Mucosa of descending colon (tissue), 3 donors: ENCODE measurements at regions not wholly inside any gene's neighbourhood (a gene's known extent, or its start where the extent isn't known, plus 50 kb on each side); places are given as distances from the start of the nearest gene placed in this dataset.

Experiments
- ATAC-seq: fragments of 200-7000 bp; cut with Tn5 transposase; one replicate; pipeline ENCODE4 v1.9.1; 2020; ENCODE audit warnings: mild to moderate bottlenecking, moderate library complexity
- DNase-seq, 3 donors: peaks; one replicate each; pipeline ENCODE4 v3.0.0-alpha.2; 2020
- H3K36me3 ChIP-seq: fragments of 200-600 bp; one replicate; pipeline ENCODE4 v1.8.0; 2021; ENCODE audit warnings: low read depth, mild to moderate bottlenecking
- H3K4me1 ChIP-seq: fragments of 200-600 bp; one replicate; pipeline ENCODE4 v1.8.0; 2021; ENCODE audit warnings: low read depth, mild to moderate bottlenecking
- H3K4me3 ChIP-seq: fragments of 200-600 bp; one replicate; pipeline ENCODE4 v1.8.0; 2021; ENCODE audit warnings: mild to moderate bottlenecking
- H3K9me3 ChIP-seq: fragments of 200-600 bp; one replicate; pipeline ENCODE4 v1.8.0; 2021; ENCODE audit warnings: mild to moderate bottlenecking
- CTCF ChIP-seq: fragments of 200-600 bp; IDR thresholded peaks from one replicate; pipeline ENCODE4 v1.8.0; 2022; ENCODE audit warnings: antibody characterized with exemption, mild to moderate bottlenecking
- intact Hi-C, 2 donors: fragments of 100-400 bp; cut with DNase I in 1 of 2; cut with micrococcal nuclease in 1 of 2; formaldehyde crosslinking; loops; one replicate each; pipeline versions ENCODE4 v1.11.0 to v1.11.1; 2022; cut with DNase I, micrococcal nuclease
- donor health status: DM: no; HTN: no; CAD: no; lungs with moderate emphysema.
- donor health status: DM: no; HTN: no; CAD: no.
- donor health status: DM: no; HTN: yes; CAD: no.

DNA sequence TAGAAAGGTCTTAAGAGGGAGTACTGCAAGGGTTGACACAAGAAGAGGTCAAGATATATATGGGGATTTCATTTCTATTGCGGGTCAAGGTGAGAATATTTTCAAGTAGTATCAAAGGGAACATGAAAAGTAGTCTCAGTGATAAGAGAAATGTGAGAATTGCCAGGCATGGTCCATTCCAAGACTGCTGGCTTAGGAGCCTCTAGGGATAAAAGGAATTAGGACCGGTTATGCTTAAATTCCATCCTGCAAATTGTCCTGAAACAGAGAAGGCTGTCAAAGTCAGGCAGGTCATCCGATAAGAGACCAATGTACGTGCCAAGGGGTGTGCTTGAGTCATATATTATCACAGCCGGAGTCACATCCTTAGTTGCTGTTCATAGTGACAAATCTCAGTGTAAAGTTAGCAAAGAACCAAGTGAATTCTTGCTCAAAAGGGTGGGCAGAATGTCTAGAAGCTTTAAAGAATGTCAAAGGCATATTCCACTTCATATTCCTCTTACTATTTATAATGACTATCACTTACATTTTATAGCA, 133.6 kb downstream of the CBLL2 start:
- no peaks in the 10 kb centered on the region for H3K9me3 ChIP-seq
- intact Hi-C loops, result no loop called here
- DNase-seq (no peak), ATAC-seq (no peak)
- no peak for TF ChIP-seq CTCF
- H3K36me3 ChIP-seq, result no peaks in the 10 kb centered on the region
- no peak overlapping the region for H3K4me3 ChIP-seq
- no peaks in the 10 kb centered on the region for H3K4me1 ChIP-seq

DNA sequence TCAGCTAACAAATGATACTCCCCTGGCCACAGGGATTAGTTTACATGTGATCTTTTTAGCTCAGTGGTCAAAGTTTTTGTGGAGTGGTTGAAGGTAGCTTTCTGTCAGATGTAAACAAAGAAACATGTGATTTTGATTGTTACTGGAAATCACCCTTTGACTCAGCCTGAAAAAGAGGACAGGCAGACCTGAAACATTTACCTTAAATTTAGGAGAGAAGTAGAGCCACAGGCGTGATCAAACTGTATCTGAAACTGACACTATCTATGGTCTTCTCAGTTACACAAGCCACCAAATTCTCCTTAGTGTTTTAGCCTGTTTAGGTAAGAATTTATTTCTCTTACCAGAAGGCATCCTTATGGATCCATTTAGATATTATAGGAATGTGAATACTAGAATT, 136.7 kb downstream of the CBLL2 start:
- Histone ChIP-seq H3K36me3 (no peaks in the 10 kb centered on the region), H3K4me3 (no peak overlapping the region), H3K4me1 (no peaks in the 10 kb centered on the region), H3K9me3 (no peaks in the 10 kb centered on the region)
- ATAC-seq, result no peak
- intact Hi-C loops, result no loop called here
- no peak for TF ChIP-seq CTCF
- no peak for DNase-seq

GRCh38 chrX:22424122-22424915, 151.6 kb downstream of the CBLL2 start:
- no peak for TF ChIP-seq CTCF
- intact Hi-C loops, result no loop called here
- no peak for DNase-seq
- Histone ChIP-seq H3K4me3 (no peak overlapping the region), H3K4me1 (no peaks in the 10 kb centered on the region), H3K9me3 (no peaks in the 10 kb centered on the region), H3K36me3 (no peaks in the 10 kb centered on the region)
- no peak for ATAC-seq

- no peak for TF ChIP-seq CTCF
- intact Hi-C loops, result no loop called here
- Histone ChIP-seq H3K4me3 (no peak overlapping the region), H3K4me1 (no peaks in the 10 kb centered on the region), H3K36me3 (no peaks in the 10 kb centered on the region), H3K9me3 (no peaks in the 10 kb centered on the region)
- ATAC-seq (no peak), DNase-seq (no peak)
Observed at GRCh38 chrX:22424919-22425318, 152.2 kb downstream of the CBLL2 start.

GRCh38 chrX:22429704-22430103, 157.0 kb downstream of the CBLL2 start:
- no peak for TF ChIP-seq CTCF
- Histone ChIP-seq H3K9me3 (no peaks in the 10 kb centered on the region), H3K4me3 (no peak overlapping the region), H3K4me1 (no peaks in the 10 kb centered on the region), H3K36me3 (no peaks in the 10 kb centered on the region)
- ATAC-seq (no peak), DNase-seq (no peak)
- intact Hi-C loops, result no loop called here
